HepG2 (cell line): ENCODE measurements at regions not wholly inside any gene's neighbourhood (a gene's known extent, or its start where the extent isn't known, plus 50 kb on each side); places are given as distances from the start of the nearest gene placed in this dataset.

ENCODE experiments used
- AFF4 ChIP-seq: sonication (generic); formaldehyde crosslinking; IDR thresholded peaks from 2 replicates; pipeline ENCODE4 v1.4.0; 2020; ENCODE audit warnings: missing genetic modification reagents
- AGO1 ChIP-seq: fragments of 200-400 bp; formaldehyde crosslinking; IDR thresholded peaks from 2 replicates; pipeline ENCODE4 v1.6.1; 2017; ENCODE audit warnings: mild to moderate bottlenecking, low read depth, low read length, moderate library complexity; ENCODE audit not compliant: poor library complexity, severe bottlenecking
- ARID3A ChIP-seq: IDR thresholded peaks from 2 replicates; pipeline ENCODE4 v1.6.1; 2012; ENCODE audit warnings: low read depth, low read length, improper control_type of control experiment
- CREB1 ChIP-seq, 2 experiments: fragments of 450-650 bp in 1 of 2; IDR thresholded peaks; 2 replicates each; pipeline ENCODE4 v1.6.1; 2016 to 2017; ENCODE audit warnings: control low read depth in 1 of 2, mild to moderate bottlenecking in 1 of 2, missing compliant biosample characterization in 1 of 2, missing genetic modification characterization in 1 of 2
- E2F5 ChIP-seq: sonication (generic); formaldehyde crosslinking; conservative IDR thresholded peaks from 2 replicates; pipeline ENCODE4 v1.4.0; 2020; ENCODE audit warnings: missing genetic modification reagents
- MAFF ChIP-seq: IDR thresholded peaks from 2 replicates; pipeline ENCODE4 v1.6.1; 2011; ENCODE audit warnings: low read depth, low read length, improper control_type of control experiment
- MED1 ChIP-seq: sonication (generic); formaldehyde crosslinking; IDR thresholded peaks from 2 replicates; pipeline ENCODE4 v1.4.0; 2020; ENCODE audit warnings: missing genetic modification reagents
- NR3C1 ChIP-seq: sonication (generic); formaldehyde crosslinking; IDR thresholded peaks from 2 replicates; pipeline ENCODE4 v1.4.0; 2020; ENCODE audit warnings: missing genetic modification reagents
- PHF8 ChIP-seq: sonication (generic); formaldehyde crosslinking; IDR thresholded peaks from 2 replicates; pipeline ENCODE4 v1.5.0; 2020; ENCODE audit warnings: missing genetic modification reagents
- PPARG ChIP-seq: conservative IDR thresholded peaks from 2 replicates; pipeline ENCODE4 v1.6.1; 2016; ENCODE audit warnings: missing biosample characterization, missing genetic modification reagents
- TBX2 ChIP-seq: sonication (generic); formaldehyde crosslinking; IDR thresholded peaks from 2 replicates; pipeline ENCODE4 v1.5.0; 2020; ENCODE audit warnings: missing genetic modification reagents, mild to moderate bottlenecking, borderline replicate concordance
- XRCC5 ChIP-seq: fragments of 200-400 bp; formaldehyde crosslinking; optimal IDR thresholded peaks from 2 replicates; pipeline ENCODE3; 2017; ENCODE audit warnings: mild to moderate bottlenecking, low read length
- ZKSCAN1 ChIP-seq: fragments of 150-350 bp; IDR thresholded peaks from 2 replicates; pipeline ENCODE4 v1.6.1; 2014; ENCODE audit warnings: low read length
- ZKSCAN5 ChIP-seq: sonication (generic); formaldehyde crosslinking; IDR thresholded peaks from 2 replicates; pipeline ENCODE4 v1.5.1; 2020; ENCODE audit warnings: mild to moderate bottlenecking, missing genetic modification reagents
- ZMYM2 ChIP-seq: sonication (generic); formaldehyde crosslinking; IDR thresholded peaks from 2 replicates; pipeline ENCODE4 v1.8.0; 2022; ENCODE audit warnings: mild to moderate bottlenecking, missing genetic modification reagents
- ZNF20 ChIP-seq: sonication (generic); formaldehyde crosslinking; IDR thresholded peaks from 2 replicates; pipeline ENCODE4 v1.4.0; 2020; ENCODE audit warnings: mild to moderate bottlenecking, moderate library complexity, missing genetic modification reagents
- ZNF326 ChIP-seq: sonication (generic); formaldehyde crosslinking; IDR thresholded peaks from 2 replicates; pipeline ENCODE4 v1.4.0; 2020; ENCODE audit warnings: missing genetic modification reagents, borderline replicate concordance
- ZNF33B ChIP-seq: sonication (generic); formaldehyde crosslinking; IDR thresholded peaks from 2 replicates; pipeline ENCODE4 v1.5.1; 2020; ENCODE audit warnings: mild to moderate bottlenecking, missing genetic modification reagents
- ZNF430 ChIP-seq: sonication (generic); formaldehyde crosslinking; IDR thresholded peaks from 2 replicates; pipeline ENCODE4 v1.9.0; 2021; ENCODE audit warnings: mild to moderate bottlenecking, missing genetic modification reagents
- ZNF512B ChIP-seq: sonication (generic); formaldehyde crosslinking; IDR thresholded peaks from 2 replicates; pipeline ENCODE4 v1.5.1; 2020; ENCODE audit warnings: missing genetic modification reagents, mild to moderate bottlenecking, borderline replicate concordance
- ZNF543 ChIP-seq: sonication (generic); formaldehyde crosslinking; IDR thresholded peaks from 2 replicates; pipeline ENCODE4 v1.4.0; 2020; ENCODE audit warnings: mild to moderate bottlenecking, missing genetic modification reagents
- ZNF572 ChIP-seq: sonication (generic); formaldehyde crosslinking; IDR thresholded peaks from 2 replicates; pipeline ENCODE4 v1.5.1; 2020; ENCODE audit warnings: mild to moderate bottlenecking, missing genetic modification reagents
- ZNF768 ChIP-seq: sonication (generic); formaldehyde crosslinking; IDR thresholded peaks from 2 replicates; pipeline ENCODE4 v1.4.0; 2020; ENCODE audit warnings: missing genetic modification reagents
- ZZZ3 ChIP-seq: sonication (generic); formaldehyde crosslinking; IDR thresholded peaks from 2 replicates; pipeline ENCODE4 v1.4.0; 2020; ENCODE audit warnings: missing genetic modification reagents, mild to moderate bottlenecking, borderline replicate concordance

- TF ChIP-seq AGO1 (no peak), MED1 (CRISPR knock-in tag) (peak; percentile 71), PPARG (CRISPR knock-in tag) (peak; percentile 65; the same call in 1 of the 2 replicates), ZNF572 (CRISPR knock-in tag) (no peak), PHF8 (CRISPR knock-in tag) (no peak), E2F5 (CRISPR knock-in tag) (no peak), ZMYM2 (no peak), CREB1 (IDR thresholded peaks at IDR 0.05) (no peak), CREB1 (CRISPR knock-in tag; IDR thresholded peaks at IDR 0.05) (peak; percentile 49; the same call in 1 of the 2 replicates), ZNF768 (no peak), MAFF (no peak), TBX2 (CRISPR knock-in tag) (peak; percentile 52; the same call in 1 of the 2 replicates), ZNF20 (CRISPR knock-in tag) (no peak), ARID3A (no peak), ZNF512B (CRISPR knock-in tag) (no peak), ZZZ3 (no peak), XRCC5 (no peak), ZNF326 (CRISPR knock-in tag) (no peak), ZNF33B (no peak), ZNF543 (CRISPR knock-in tag) (no peak), ZKSCAN5 (CRISPR knock-in tag) (no peak), ZKSCAN1 (no peak), NR3C1 (CRISPR knock-in tag) (no peak), ZNF430 (CRISPR knock-in tag) (no peak), AFF4 (no peak)
Observed at GRCh38 chr2:83071352-83071751, 1387.7 kb downstream of the SUCLG1 start (continued).
